ENCODE measurements at regions not wholly inside any gene's neighbourhood (a gene's known extent, or its start where the extent isn't known, plus 50 kb on each side); places are given as distances from the start of the nearest gene placed in this dataset.

DNA sequence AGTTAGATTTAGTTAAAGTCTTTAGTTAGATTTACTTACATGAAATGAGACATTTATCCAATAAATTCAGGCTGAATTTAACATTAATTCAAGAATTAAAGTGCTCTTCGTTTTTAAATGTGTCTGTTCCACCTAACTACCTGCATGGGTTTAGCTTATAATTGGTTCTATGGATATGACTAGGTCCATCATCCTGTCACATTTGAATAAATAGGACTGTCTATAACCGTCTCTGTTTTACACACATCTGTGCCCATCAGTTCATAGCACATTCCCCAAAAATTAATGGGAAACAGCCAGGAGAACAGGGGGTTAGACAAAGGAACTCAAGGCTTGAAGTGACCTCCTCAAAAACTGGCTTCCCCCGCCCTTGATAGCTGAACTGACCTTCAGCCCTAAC is 219.6 kb downstream of the MRPL39 start:
- TF ChIP-seq, protein P1, sequence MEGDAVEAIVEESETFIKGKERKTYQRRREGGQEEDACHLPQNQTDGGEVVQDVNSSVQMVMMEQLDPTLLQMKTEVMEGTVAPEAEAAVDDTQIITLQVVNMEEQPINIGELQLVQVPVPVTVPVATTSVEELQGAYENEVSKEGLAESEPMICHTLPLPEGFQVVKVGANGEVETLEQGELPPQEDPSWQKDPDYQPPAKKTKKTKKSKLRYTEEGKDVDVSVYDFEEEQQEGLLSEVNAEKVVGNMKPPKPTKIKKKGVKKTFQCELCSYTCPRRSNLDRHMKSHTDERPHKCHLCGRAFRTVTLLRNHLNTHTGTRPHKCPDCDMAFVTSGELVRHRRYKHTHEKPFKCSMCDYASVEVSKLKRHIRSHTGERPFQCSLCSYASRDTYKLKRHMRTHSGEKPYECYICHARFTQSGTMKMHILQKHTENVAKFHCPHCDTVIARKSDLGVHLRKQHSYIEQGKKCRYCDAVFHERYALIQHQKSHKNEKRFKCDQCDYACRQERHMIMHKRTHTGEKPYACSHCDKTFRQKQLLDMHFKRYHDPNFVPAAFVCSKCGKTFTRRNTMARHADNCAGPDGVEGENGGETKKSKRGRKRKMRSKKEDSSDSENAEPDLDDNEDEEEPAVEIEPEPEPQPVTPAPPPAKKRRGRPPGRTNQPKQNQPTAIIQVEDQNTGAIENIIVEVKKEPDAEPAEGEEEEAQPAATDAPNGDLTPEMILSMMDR (IDR thresholded peaks at IDR 0.05), result no peak
- no peak for TF ChIP-seq EP300 (IDR thresholded peaks at IDR 0.05)
